Coronary artery (tissue), 2 donors: ENCODE measurements at regions not wholly inside any gene's neighbourhood (a gene's known extent, or its start where the extent isn't known, plus 50 kb on each side); places are given as distances from the start of the nearest gene placed in this dataset.

Source experiments
- DNase-seq: peaks from one replicate; pipeline ENCODE4 v3.0.0-alpha.2; 2017; ENCODE audit warnings: low spot score
- H3K27ac ChIP-seq, 2 donors: fragments of 200-600 bp; sonication (generic); one replicate each; pipeline ENCODE4 v1.5.1; 2016 to 2019
- H3K4me3 ChIP-seq: fragments of 200-600 bp; sonication (generic); 2 replicates; pipeline ENCODE4 v1.5.1; 2016; ENCODE audit warnings: mild to moderate bottlenecking, moderate library complexity
- TF ChIP-seq, protein P1 (sequence below): fragments of 200-600 bp; sonication (generic); IDR thresholded peaks from one replicate; pipeline ENCODE4 v1.5.1; 2019; ENCODE audit warnings: antibody characterized with exemption

GRCh38 chr7:12905671-12906070 lies 218.2 kb downstream of the ARL4A start:
- H3K4me3 ChIP-seq: no peak overlapping the region
- no peak overlapping the region for H3K27ac ChIP-seq
- TF ChIP-seq, protein P1, sequence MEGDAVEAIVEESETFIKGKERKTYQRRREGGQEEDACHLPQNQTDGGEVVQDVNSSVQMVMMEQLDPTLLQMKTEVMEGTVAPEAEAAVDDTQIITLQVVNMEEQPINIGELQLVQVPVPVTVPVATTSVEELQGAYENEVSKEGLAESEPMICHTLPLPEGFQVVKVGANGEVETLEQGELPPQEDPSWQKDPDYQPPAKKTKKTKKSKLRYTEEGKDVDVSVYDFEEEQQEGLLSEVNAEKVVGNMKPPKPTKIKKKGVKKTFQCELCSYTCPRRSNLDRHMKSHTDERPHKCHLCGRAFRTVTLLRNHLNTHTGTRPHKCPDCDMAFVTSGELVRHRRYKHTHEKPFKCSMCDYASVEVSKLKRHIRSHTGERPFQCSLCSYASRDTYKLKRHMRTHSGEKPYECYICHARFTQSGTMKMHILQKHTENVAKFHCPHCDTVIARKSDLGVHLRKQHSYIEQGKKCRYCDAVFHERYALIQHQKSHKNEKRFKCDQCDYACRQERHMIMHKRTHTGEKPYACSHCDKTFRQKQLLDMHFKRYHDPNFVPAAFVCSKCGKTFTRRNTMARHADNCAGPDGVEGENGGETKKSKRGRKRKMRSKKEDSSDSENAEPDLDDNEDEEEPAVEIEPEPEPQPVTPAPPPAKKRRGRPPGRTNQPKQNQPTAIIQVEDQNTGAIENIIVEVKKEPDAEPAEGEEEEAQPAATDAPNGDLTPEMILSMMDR: no peak
- DNase-seq: no peak

DNA sequence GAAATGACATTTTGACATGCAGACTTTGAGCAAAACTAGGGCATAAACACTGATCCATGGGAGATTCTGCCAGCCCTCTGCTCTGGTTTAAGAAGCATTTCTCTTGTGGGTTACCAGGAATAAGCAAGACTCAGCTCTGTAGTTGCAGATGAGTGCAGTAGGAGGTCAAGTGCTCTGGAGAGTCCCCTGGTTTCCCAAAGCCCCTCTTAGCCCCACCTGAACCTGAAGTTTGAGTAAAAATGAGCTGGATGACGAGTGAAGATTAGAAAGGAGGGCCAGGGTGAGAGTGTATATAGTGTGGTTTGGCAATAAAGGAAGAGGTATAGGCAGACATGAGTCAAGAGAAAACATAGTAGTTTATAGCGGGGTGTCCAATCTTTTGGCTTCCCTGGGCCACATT lies 220.3 kb downstream of the ARL4A start:
- H3K4me3 ChIP-seq: no peak overlapping the region
- no peak overlapping the region for H3K27ac ChIP-seq
- DNase-seq: no peak
- TF ChIP-seq, protein P1: no peak

GRCh38 chr7:12909483-12909882 lies 222.1 kb downstream of the ARL4A start:
- Histone ChIP-seq H3K27ac (no peak overlapping the region), H3K4me3 (no peak overlapping the region)
- DNase-seq: no peak
- TF ChIP-seq, protein P1: no peak

GRCh38 chr7:12911053-12911452 lies 223.6 kb downstream of the ARL4A start:
- Histone ChIP-seq H3K27ac (no peak overlapping the region), H3K4me3 (no peak overlapping the region)
- DNase-seq: no peak
- TF ChIP-seq, protein P1: no peak

DNA sequence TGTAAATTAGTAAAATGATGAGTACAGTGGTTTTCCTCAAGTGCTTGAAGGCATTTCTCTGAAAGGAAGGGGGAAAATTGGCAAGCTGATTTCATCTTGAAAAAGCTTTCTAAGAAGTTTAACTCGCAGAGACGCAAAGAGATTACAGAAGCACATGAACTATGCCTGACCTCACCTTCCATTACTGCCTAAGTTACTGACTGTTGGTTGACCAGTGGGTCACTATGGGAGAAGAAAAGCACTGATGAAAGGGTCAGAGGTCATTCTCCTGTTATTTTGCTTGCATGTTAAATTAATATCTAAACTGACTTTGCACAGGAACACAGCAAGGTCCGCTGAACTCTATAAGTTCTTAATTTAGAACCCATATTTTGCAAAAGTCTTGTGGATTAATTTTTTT lies 225.6 kb downstream of the ARL4A start:
- TF ChIP-seq, protein P1: no peak
- Histone ChIP-seq H3K4me3 (no peak overlapping the region), H3K27ac (no peak overlapping the region)
- DNase-seq: no peak

DNA sequence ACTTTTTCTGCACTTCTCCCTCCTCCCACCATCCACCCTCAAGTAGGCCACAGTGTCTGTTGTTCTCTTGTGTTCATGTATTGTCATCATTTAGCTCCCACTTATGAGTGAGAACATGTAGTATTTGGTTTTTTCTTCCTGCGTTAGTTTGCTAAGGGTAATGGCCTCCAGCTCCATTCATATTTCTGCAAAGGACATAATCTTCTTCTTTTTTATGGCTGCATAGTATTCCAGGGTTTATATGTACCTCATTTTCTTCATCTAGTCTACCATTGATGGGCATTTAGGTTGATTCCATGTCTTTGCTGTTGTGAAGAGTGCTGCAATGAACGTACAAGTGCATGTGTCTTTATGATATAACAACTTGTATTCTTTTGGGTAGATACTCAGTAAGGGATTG lies 230.4 kb downstream of the ARL4A start:
- Histone ChIP-seq H3K4me3 (no peak overlapping the region), H3K27ac (no peak overlapping the region)
- no peak for DNase-seq
- TF ChIP-seq, protein P1: no peak

DNA sequence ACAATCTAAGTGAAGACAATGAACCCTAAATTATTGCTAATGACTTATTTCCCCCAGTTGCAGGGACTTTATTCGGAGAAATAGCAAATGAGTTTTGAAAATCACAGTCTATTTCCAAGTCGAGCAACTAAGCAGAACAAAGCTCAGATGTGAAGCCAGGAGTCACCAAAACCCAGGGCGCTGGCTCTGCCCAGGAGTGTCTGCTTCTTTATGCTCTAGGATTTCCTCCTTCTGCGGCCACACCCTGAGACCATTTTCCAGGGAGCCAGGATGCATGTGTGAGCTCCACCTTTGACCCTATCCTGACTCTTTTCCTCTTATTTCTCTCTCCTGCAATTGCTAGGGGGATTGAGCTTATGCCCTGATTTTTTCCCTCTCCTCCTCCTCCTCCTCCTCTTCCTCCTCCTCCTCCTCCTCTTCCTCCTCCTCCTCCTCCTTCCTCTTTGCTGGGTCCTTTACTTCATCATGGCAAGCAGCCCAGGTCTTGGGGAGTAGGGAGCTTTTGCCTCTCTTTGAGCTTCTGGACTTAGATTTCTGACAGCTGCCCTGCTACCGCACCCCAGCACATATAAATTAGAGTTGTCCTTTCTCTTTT lies 234.4 kb downstream of the ARL4A start:
- Histone ChIP-seq H3K27ac (no peak overlapping the region), H3K4me3 (no peak overlapping the region)
- DNase-seq: no peak
- TF ChIP-seq, protein P1: no peak
